ENCODE measurements at regions not wholly inside any gene's neighbourhood (a gene's known extent, or its start where the extent isn't known, plus 50 kb on each side); places are given as distances from the start of the nearest gene placed in this dataset.

GRCh38 chr11:28701760-28702449, 593.7 kb downstream of the METTL15 start:
- Mint-ChIP-seq H3K9me3 (peaks cover 2 to 7% (median 7%) of the 10 kb centered on the region in 3 donors), H3K36me3 (no peaks in the 10 kb centered on the region), H3K4me3 (no peak overlapping the region), H3K27ac (no peak overlapping the region), H3K4me1 (no peaks in the 10 kb centered on the region), H3K27me3 (no peaks in the 10 kb centered on the region)
- no peak overlapping the region for H3K27ac ChIP-seq (ENCODE audit: low read length)
- no peaks in the 10 kb centered on the region for H3K27me3 ChIP-seq (replicated peaks in 1 of 2; ENCODE audit: control insufficient read depth in 2 of 2, extremely low read depth in 1 of 2, insufficient read depth in 2 of 2, low read length in 1 of 2)
- ChIA-PET CTCF (no interaction called here), POLR2A (no interaction called here)
- DNase-seq: no peak
- no peaks in the 10 kb centered on the region for H3K9me3 ChIP-seq
- no peaks in the 10 kb centered on the region for H3K4me1 ChIP-seq (ENCODE audit: control insufficient read depth in 1 of 2, extremely low read depth in 1 of 2, insufficient read depth in 2 of 2, low read length in 2 of 2)
- no peak overlapping the region for H3K4me3 ChIP-seq (ENCODE audit: control insufficient read depth in 1 of 2, extremely low read depth in 1 of 2, low read length in 1 of 2)
- ATAC-seq (replicated peaks in 1 of 4): no peak
- no CpG with 5 or more reads among the region's 5 CpGs for WGBS (ENCODE audit: insufficient coverage)
- H3K36me3 ChIP-seq (ENCODE audit: control insufficient read depth in 2 of 2, extremely low read depth in 1 of 2, insufficient read depth in 1 of 2, low read length in 1 of 2): no peaks in the 10 kb centered on the region

DNA sequence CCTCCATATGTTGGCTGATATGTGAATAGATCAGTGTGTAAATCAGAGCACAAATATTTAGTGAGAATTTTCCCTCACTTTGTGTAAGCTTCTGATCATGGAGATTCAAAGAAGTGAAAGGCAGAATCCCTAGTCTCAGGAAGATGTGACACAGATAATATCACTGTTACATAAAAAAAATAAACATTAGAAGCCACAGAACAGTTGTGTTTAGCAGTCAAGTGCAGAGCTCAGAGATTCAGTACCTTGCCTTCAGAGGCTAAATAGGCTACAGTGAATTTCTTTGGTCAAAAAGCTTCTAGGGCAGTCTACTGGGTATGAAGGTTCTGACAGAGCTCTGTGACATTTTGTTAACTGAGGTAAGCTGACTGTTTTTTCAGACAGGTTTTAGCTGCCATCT, 591.5 kb downstream of the METTL15 start:
- H3K9me3 ChIP-seq: no peaks in the 10 kb centered on the region
- CTCF ChIA-PET: no interaction called here
- no peak overlapping the region for H3K27ac ChIP-seq (ENCODE audit: low read length)
- Mint-ChIP-seq H3K27me3 (no peaks in the 10 kb centered on the region), H3K27ac (no peak overlapping the region), H3K9me3 (peaks cover 2 to 7% (median 7%) of the 10 kb centered on the region in 3 donors), H3K36me3 (no peaks in the 10 kb centered on the region), H3K4me1 (no peaks in the 10 kb centered on the region), H3K4me3 (no peak overlapping the region)
- DNase-seq (no peak), ATAC-seq (replicated peaks in 1 of 4) (no peak)
- H3K4me3 ChIP-seq (ENCODE audit: control insufficient read depth in 1 of 2, extremely low read depth in 1 of 2, low read length in 1 of 2): no peak overlapping the region
- POLR2A ChIA-PET: no interaction called here
- H3K27me3 ChIP-seq (replicated peaks in 1 of 2; ENCODE audit: control insufficient read depth in 2 of 2, extremely low read depth in 1 of 2, insufficient read depth in 2 of 2, low read length in 1 of 2): no peaks in the 10 kb centered on the region
- no peaks in the 10 kb centered on the region for H3K36me3 ChIP-seq (ENCODE audit: control insufficient read depth in 2 of 2, extremely low read depth in 1 of 2, insufficient read depth in 1 of 2, low read length in 1 of 2)
- H3K4me1 ChIP-seq (ENCODE audit: control insufficient read depth in 1 of 2, extremely low read depth in 1 of 2, insufficient read depth in 2 of 2, low read length in 2 of 2): no peaks in the 10 kb centered on the region

DNA sequence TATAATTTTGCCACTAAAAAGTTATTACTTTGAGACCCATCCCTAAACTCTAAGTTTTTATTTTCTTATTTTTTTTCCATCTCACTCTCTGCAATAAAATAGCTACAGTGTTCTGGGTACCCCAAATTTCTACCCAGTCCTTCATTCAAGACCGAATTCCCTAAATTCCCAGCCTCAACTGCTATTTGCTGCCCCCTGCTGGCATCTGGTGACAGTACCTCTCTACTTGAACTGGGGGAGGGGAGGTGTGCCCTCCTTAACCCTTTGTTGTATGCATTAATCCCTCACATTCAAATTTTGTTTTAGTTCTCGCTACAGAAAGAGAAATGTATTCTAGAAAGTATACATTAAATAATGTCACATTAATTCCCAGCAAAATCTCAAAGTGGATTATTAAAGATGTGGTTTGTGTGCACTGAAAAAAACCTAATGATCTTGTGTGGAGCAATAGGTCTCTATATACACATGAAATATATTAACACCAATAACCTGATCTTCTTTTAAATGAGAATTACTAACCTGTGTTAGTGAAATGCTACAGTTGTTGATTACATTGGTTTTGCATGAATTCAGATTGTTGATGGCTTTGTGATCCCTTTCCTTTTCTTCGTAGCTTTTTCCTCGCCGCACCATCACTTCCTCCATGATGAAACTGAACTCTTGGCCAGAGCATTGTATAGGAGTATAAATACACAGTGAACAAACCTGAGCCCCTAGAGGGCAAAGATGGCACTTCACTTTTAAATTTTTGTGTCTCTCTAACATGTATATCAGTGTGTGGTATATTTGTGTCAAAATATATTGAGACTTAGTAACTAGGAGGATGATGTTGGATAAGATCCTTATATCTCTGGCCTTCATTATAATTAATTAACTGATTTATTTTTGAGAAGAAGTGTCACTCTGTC, 590.0 kb downstream of the METTL15 start:
- H3K36me3 Mint-ChIP-seq: no peaks in the 10 kb centered on the region
- CTCF ChIA-PET: no interaction called here
- no peak overlapping the region for H3K4me3 ChIP-seq (ENCODE audit: control insufficient read depth in 1 of 2, extremely low read depth in 1 of 2, low read length in 1 of 2)
- no peaks in the 10 kb centered on the region for H3K9me3 ChIP-seq
- ATAC-seq (replicated peaks in 1 of 4): no peak
- no peak overlapping the region for H3K27ac ChIP-seq (ENCODE audit: low read length)
- peak in 1 of 35 experiments; percentile 2 for DNase-seq
- no peaks in the 10 kb centered on the region for H3K36me3 ChIP-seq (ENCODE audit: control insufficient read depth in 2 of 2, extremely low read depth in 1 of 2, insufficient read depth in 1 of 2, low read length in 1 of 2)
- POLR2A ChIA-PET: no interaction called here
- WGBS (ENCODE audit: insufficient coverage): no CpG with 5 or more reads among the region's 5 CpGs
- no peak overlapping the region for H3K4me3 Mint-ChIP-seq
- H3K27ac Mint-ChIP-seq: no peak overlapping the region
- no peaks in the 10 kb centered on the region for H3K27me3 Mint-ChIP-seq
- no peaks in the 10 kb centered on the region for H3K4me1 Mint-ChIP-seq
- no peaks in the 10 kb centered on the region for H3K27me3 ChIP-seq (replicated peaks in 1 of 2; ENCODE audit: control insufficient read depth in 2 of 2, extremely low read depth in 1 of 2, insufficient read depth in 2 of 2, low read length in 1 of 2)
- peaks cover 2 to 7% (median 7%) of the 10 kb centered on the region in 3 donors for H3K9me3 Mint-ChIP-seq
- no peaks in the 10 kb centered on the region for H3K4me1 ChIP-seq (ENCODE audit: control insufficient read depth in 1 of 2, extremely low read depth in 1 of 2, insufficient read depth in 2 of 2, low read length in 2 of 2)

DNA sequence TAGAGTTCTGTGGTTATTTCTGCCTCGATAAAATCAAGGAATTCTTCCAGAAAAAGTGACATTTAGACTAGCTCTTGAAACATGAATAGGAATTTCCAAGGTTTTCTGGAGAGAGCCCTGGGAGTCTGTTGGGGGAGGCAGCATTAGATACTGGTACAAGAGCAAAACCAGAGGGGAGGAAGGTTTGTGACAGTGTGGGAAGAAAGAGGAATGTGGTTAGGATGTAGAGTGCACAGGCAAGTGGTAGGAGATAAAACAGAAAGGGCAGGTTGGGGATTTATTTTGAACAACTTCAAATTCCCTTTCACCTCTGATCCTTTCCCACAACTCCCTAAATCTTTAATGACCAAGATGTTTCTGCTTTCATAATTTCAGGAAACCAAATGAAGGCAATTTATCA, 588.4 kb downstream of the METTL15 start:
- no peak for DNase-seq
- H3K9me3 ChIP-seq: no peaks in the 10 kb centered on the region
- H3K27me3 ChIP-seq (replicated peaks in 1 of 2; ENCODE audit: control insufficient read depth in 2 of 2, extremely low read depth in 1 of 2, insufficient read depth in 2 of 2, low read length in 1 of 2): no peaks in the 10 kb centered on the region
- Mint-ChIP-seq H3K27me3 (no peaks in the 10 kb centered on the region), H3K27ac (no peak overlapping the region), H3K4me1 (no peaks in the 10 kb centered on the region), H3K4me3 (no peak overlapping the region), H3K36me3 (no peaks in the 10 kb centered on the region), H3K9me3 (peaks cover 2 to 7% (median 7%) of the 10 kb centered on the region in 3 donors)
- no peaks in the 10 kb centered on the region for H3K4me1 ChIP-seq (ENCODE audit: control insufficient read depth in 1 of 2, extremely low read depth in 1 of 2, insufficient read depth in 2 of 2, low read length in 2 of 2)
- H3K36me3 ChIP-seq (ENCODE audit: control insufficient read depth in 2 of 2, extremely low read depth in 1 of 2, insufficient read depth in 1 of 2, low read length in 1 of 2): no peaks in the 10 kb centered on the region
- POLR2A ChIA-PET: no interaction called here
- CTCF ChIA-PET: no interaction called here
- WGBS (ENCODE audit: insufficient coverage): 90% methylated on average over 1 of the region's 1 CpG
- ATAC-seq (replicated peaks in 1 of 4): no peak
- no peak overlapping the region for H3K4me3 ChIP-seq (ENCODE audit: control insufficient read depth in 1 of 2, extremely low read depth in 1 of 2, low read length in 1 of 2)
- no peak overlapping the region for H3K27ac ChIP-seq (ENCODE audit: low read length)

- Mint-ChIP-seq H3K36me3 (no peaks in the 10 kb centered on the region), H3K4me3 (no peak overlapping the region), H3K27me3 (no peaks in the 10 kb centered on the region), H3K4me1 (no peaks in the 10 kb centered on the region), H3K9me3 (peaks cover 2 to 5% (median 3%) of the 10 kb centered on the region in 3 donors), H3K27ac (no peak overlapping the region)
- ChIA-PET CTCF (no interaction called here), POLR2A (no interaction called here)
- DNase-seq (no peak), ATAC-seq (replicated peaks in 1 of 4) (no peak)
- 89% methylated on average over 1 of the region's 2 CpGs for WGBS (ENCODE audit: insufficient coverage)
- H3K27me3 ChIP-seq (replicated peaks in 1 of 2; ENCODE audit: control insufficient read depth in 2 of 2, extremely low read depth in 1 of 2, insufficient read depth in 2 of 2, low read length in 1 of 2): no peaks in the 10 kb centered on the region
- H3K9me3 ChIP-seq: no peaks in the 10 kb centered on the region
- no peaks in the 10 kb centered on the region for H3K4me1 ChIP-seq (ENCODE audit: control insufficient read depth in 1 of 2, extremely low read depth in 1 of 2, insufficient read depth in 2 of 2, low read length in 2 of 2)
- no peaks in the 10 kb centered on the region for H3K36me3 ChIP-seq (ENCODE audit: control insufficient read depth in 2 of 2, extremely low read depth in 1 of 2, insufficient read depth in 1 of 2, low read length in 1 of 2)
- no peak overlapping the region for H3K27ac ChIP-seq (ENCODE audit: low read length)
- H3K4me3 ChIP-seq (ENCODE audit: control insufficient read depth in 1 of 2, extremely low read depth in 1 of 2, low read length in 1 of 2): no peak overlapping the region
Observed at GRCh38 chr11:28690746-28691145, 582.6 kb downstream of the METTL15 start.

GRCh38 chr11:28684011-28684586, 575.9 kb downstream of the METTL15 start:
- H3K9me3 Mint-ChIP-seq: peaks cover 6 to 12% (median 6%) of the 10 kb centered on the region in 3 donors
- Histone ChIP-seq H3K36me3 (ENCODE audit: control insufficient read depth in 2 of 2, extremely low read depth in 1 of 2, insufficient read depth in 1 of 2, low read length in 1 of 2) (no peaks in the 10 kb centered on the region), H3K27me3 (replicated peaks in 1 of 2; ENCODE audit: control insufficient read depth in 2 of 2, extremely low read depth in 1 of 2, insufficient read depth in 2 of 2, low read length in 1 of 2) (no peaks in the 10 kb centered on the region), H3K27ac (ENCODE audit: low read length) (no peak overlapping the region), H3K4me1 (ENCODE audit: control insufficient read depth in 1 of 2, extremely low read depth in 1 of 2, insufficient read depth in 2 of 2, low read length in 2 of 2) (no peaks in the 10 kb centered on the region), H3K9me3 (no peaks in the 10 kb centered on the region), H3K4me3 (ENCODE audit: control insufficient read depth in 1 of 2, extremely low read depth in 1 of 2, low read length in 1 of 2) (no peak overlapping the region)
- POLR2A ChIA-PET: no interaction called here
- H3K4me3 Mint-ChIP-seq: no peak overlapping the region
- CTCF ChIA-PET: interaction anchor here in 1 of 2 donors (0.6 kb wide), 1 partner anchor 60 kb away, joined by 3 read pairs; no protein-coding TSS in a partner anchor
- no peak overlapping the region for H3K27ac Mint-ChIP-seq
- DNase-seq (no peak), ATAC-seq (replicated peaks in 1 of 4) (no peak)
- H3K4me1 Mint-ChIP-seq: no peaks in the 10 kb centered on the region
- no peaks in the 10 kb centered on the region for H3K27me3 Mint-ChIP-seq
- 50% methylated on average over 2 of the region's 4 CpGs for WGBS (ENCODE audit: insufficient coverage)
- no peaks in the 10 kb centered on the region for H3K36me3 Mint-ChIP-seq
